ENCODE measurements at regions not wholly inside any gene's neighbourhood (a gene's known extent, or its start where the extent isn't known, plus 50 kb on each side); places are given as distances from the start of the nearest gene placed in this dataset.

DNA sequence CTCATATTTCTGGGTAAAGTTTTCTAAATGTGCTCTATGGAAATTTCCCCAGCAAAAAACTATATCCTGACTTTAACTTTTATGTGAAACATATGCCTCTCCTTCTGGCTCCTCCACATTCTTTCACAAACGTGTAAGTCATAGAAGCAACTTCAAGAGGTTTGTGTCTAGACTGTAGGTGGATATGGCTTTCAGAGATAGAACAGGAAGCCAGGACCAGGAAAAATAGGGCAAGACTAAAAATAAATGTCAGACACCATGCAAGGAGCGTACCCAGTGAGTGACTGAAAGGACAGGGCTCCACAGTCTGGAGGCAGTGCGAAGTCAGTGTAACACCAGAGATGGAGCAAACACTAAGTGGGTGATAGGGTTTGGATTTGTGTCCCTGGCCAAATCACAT, 240.7 kb downstream of the COX7C start:
- TF ChIP-seq, protein P1, sequence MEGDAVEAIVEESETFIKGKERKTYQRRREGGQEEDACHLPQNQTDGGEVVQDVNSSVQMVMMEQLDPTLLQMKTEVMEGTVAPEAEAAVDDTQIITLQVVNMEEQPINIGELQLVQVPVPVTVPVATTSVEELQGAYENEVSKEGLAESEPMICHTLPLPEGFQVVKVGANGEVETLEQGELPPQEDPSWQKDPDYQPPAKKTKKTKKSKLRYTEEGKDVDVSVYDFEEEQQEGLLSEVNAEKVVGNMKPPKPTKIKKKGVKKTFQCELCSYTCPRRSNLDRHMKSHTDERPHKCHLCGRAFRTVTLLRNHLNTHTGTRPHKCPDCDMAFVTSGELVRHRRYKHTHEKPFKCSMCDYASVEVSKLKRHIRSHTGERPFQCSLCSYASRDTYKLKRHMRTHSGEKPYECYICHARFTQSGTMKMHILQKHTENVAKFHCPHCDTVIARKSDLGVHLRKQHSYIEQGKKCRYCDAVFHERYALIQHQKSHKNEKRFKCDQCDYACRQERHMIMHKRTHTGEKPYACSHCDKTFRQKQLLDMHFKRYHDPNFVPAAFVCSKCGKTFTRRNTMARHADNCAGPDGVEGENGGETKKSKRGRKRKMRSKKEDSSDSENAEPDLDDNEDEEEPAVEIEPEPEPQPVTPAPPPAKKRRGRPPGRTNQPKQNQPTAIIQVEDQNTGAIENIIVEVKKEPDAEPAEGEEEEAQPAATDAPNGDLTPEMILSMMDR (conservative IDR thresholded peaks at IDR 0.05) = no peak
- no peak overlapping the region for H3K27ac ChIP-seq

DNA sequence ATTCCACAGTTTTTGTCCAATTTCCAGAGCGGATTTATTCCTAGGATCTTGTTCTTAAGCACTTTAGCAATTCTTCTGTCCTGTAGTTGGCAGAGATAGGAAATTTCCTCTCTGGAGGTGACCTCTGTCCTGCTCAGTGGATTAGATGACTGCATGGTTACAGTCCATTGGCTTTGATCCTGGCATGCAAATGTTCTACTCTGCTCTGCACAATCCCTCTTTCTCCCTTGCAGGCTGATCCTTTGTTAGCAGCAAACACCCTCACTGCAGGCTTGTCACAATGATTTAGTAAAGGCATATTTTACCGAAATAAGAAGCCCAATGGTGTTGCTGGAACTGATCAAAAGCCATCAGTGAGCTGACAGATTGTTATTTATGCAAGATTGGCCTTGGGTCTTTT, 243.8 kb downstream of the COX7C start:
- TF ChIP-seq, protein P1 (conservative IDR thresholded peaks at IDR 0.05) = no peak

DNA sequence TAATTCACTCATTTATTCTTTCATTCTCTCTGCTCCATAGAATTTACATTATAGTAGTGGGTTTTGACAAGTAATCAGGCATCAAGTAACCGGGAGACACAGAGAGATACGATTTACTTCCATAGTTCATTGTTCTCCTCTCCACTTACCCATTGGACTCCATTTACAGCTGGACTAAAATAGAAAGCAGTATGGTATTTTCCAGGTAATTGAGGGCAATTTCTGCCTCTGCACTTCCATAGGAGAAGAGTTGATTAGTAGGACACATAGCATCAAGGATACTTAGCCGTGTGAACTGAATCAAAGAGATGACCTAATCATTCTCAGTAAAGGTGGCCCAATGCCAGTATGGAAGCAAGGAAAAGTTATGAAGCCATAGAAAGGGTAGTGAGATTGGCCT, 244.4 kb downstream of the COX7C start:
- TF ChIP-seq, protein P1 (conservative IDR thresholded peaks at IDR 0.05) = no peak
- no peak overlapping the region for H3K27ac ChIP-seq

More for the DNA sequence above, 243.8 kb downstream of the COX7C start:
- H3K27ac ChIP-seq = no peak overlapping the region

DNA sequence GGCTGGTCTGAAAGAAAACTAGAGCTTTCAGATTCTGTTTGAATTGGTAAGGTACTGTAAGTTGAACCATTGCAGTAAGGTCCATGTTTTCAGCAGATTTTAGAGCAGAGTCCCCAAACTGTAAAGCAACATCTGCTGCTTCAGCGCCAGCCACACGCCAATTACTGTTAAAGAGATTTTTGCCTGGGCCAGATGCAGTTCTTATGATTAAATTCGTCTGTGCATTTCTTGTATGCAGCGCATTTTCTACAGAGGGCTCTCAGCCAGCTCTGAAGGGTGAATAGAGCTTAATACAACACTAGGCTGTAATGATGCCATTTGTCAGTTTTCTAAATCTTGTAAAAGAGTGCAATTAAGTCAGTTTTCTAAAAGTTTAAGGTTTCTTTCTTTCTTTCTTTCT, 246.3 kb downstream of the COX7C start:
- TF ChIP-seq, protein P1 (conservative IDR thresholded peaks at IDR 0.05) = no peak
- no peak overlapping the region for H3K27ac ChIP-seq

DNA sequence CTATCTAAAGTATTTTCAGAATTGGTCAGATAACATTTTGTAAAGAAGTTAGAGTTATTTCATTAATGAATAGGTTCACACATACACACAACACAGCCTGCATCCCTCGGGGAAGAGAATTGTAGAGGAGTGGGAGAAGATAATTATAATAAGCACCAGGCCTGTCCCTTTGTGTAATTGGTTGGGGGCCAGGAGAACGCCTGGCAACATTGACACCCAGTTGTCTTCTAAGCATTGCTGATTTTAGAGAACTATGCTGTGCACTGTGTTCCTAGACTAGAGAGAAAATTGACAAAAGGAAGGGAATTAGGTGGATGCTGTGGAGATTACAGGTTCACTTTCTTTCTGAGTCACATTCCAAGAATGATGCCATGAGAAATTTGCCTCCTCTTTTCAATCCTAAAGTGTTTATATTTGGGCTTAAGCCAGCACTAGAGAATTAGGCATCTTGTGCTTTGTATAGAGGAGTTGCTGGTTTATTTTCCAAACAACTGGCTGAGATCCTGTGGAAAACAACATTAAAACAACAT, 247.6 kb downstream of the COX7C start:
- no peak overlapping the region for H3K27ac ChIP-seq
- TF ChIP-seq, protein P1 (conservative IDR thresholded peaks at IDR 0.05) = no peak

DNA sequence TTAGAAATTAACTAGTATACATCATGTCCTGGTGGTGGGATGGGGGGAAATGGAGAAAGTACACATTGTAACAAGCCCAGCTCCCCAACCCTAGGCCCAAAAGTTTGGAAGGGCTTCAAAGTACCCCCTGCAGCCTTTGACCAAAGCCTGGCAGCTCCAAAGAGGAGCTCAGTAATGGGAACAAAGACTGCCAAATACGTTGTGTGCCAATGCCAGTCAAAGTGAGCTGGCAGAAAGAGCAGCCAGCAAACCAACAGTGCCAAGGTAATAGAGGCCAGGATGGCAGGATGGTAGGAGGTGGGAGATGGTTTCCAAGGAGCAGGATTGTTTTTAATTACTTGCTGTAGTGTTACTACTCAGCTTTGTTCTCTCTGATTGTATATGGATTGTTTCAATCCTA, 248.3 kb downstream of the COX7C start:
- H3K27ac ChIP-seq = no peak overlapping the region
- TF ChIP-seq, protein P1 (conservative IDR thresholded peaks at IDR 0.05) = no peak

DNA sequence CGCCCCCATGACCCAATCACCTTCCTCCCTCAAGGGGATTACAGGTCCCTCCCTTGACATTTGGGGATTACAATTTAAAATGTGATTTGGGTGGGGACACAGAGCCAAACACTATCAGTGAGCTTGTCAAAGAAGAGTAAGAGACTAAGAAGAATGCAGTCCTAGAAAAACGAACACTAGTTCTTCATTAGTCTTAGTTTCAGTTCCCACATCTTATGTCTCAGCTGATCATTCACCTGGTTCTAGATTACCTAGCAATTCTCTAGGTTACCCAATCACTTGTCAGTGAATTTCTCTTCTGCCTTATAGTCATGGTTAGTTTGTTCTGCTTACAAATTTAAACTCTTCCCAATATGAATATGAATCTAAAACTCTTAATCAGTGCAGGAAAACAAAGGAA, 251.5 kb downstream of the COX7C start:
- TF ChIP-seq, protein P1 (conservative IDR thresholded peaks at IDR 0.05) = no peak
- no peak overlapping the region for H3K27ac ChIP-seq

All from VCaP (cell line).